NCI-H146 treated with DMSO at 0.1 percent for 48 hours (cell line): ENCODE measurements at regions not wholly inside any gene's neighbourhood (a gene's known extent, or its start where the extent isn't known, plus 50 kb on each side); places are given as distances from the start of the nearest gene placed in this dataset.
"Not testable (repeated sequence)": the region's sequence is repeated elsewhere in the genome, so short reads cannot be mapped to it uniquely, and the experiment has no call there.

Source experiments
- DNase-seq: peaks from one replicate; lab custom pipeline; 2025; ENCODE audit not compliant: unreplicated experiment; lab: John Stamatoyannopoulos, UW

DNA sequence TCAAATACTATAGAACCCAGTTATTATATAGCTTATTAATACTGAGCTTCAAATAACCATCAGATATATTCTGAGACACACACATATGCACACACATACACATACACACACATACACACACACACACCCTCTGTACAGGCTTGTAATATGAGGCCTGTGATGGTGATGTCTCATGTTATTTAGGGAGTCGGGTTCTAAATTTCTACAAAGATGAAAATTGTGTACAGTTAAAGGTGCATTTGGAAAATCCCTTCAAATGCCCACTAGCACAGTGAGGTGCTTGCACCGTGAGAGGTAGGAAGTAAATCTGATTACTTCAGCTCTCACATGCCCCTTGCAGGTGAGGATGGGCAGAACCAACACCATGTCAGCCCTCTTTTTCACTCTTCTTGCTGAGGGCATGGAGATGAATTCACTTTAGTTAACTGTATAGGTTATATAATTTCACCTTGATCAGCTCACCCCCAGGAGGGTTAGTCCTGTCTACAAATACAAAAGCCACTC, 294.5 kb upstream of the PROK2 start:
- no peak for DNase-seq

DNA sequence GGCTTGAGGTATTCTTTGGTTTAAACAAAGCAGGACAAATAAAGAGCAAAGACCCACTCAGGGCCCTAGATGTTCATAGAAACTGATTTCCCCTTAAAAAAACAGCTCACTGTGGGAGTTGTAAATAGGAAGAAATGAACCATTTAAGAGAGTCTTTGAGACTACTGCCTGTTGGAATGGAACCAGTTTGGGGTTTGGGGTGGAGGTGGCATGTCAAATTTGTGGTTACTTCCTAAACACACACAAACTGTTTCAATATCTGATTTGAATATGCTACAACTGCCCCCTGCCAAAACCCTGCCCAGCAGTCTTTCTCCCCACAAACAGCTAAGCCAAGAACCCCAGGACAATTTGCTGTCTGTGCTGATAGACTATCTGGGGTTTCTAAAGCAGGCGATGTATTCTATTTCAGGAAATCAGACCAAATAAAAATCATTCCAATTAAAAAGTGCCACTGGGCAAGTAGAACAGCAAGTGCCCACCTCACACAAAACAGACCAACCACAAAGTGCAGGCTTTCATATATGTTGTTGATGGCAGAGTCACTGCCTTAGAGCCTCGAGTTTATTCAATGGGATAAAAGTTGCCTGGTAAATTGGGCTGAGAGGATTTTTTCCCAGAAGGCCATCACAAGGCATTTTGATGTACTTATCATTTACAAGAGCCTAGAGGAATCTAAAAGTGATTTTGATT, 293.9 kb upstream of the PROK2 start:
- no peak for DNase-seq

DNA sequence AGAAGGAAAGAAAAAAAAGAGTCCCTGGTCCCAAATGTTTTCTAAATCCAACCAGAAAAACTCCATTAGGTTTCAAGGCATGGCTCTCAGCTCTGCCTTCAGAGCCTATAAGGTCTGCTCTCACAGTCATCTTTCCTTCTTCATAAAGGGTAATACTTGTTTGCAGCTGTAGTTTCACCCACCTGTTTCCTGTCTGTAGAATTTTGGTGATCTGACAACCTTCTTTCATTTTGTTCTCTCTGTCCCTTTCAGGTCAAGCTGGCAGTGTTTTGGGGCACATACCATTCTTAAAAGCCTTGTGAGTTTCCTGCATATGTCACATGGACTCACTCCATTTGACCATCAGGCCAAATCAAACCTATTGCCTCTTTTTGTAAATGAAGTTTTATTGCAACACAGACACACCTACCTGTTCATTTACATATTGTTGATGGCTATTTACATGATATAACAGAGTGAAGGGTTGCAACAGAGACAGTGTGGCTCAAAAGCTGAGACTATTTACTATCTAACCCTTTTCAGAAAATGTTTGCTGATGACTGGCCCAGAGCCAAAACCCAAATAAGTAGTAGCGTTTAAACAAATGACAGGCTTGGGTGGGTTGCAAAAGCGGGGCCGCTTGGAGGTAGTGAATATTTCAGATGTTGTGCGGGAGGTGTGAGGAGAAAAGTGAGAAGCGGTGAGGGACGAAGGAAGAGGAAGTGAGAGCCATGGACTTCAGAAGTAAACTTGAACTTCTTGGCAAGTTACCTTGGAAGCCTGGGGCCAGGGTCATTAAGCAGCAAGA, 292.7 kb upstream of the PROK2 start:
- DNase-seq: no peak

DNA sequence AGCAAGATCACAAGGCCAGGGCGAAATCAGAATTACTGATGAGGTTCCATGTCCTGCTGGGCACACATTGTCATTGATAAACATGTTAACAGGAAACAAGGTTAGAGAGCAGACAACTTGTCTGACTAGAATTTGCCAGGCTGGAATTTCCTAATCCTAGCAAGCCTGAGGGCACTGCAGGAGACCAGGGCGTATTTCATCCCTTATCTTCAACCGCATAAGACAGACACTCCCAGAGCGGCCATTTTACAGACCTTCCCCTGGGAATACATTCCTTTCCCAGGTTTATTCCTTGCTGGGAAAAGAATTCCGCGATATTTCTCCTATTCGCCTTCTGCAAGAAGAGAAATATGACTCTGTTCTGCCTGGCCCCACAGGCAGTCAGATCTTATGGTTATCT, 290.9 kb upstream of the PROK2 start:
- DNase-seq: not testable (repeated sequence)

DNA sequence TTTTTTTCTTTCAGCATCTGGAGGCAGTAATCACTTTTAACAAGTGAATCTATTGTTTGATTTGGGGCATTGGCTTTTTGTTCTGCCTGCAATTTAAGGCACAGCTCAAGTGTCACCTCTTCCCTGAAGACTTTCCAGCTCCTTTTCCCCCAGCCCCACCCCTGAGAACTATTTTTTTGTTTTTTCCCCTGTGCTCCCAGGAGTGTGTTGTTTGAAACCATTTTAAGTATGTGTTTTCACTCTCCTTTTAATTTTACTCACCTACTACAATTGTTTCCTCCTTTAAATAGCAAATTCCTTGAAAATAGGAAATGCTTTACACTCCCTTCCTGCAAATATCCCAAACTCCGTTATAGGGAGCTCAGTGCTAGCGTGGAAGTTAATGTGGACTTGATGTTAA, 286.7 kb upstream of the PROK2 start:
- no peak for DNase-seq

DNA sequence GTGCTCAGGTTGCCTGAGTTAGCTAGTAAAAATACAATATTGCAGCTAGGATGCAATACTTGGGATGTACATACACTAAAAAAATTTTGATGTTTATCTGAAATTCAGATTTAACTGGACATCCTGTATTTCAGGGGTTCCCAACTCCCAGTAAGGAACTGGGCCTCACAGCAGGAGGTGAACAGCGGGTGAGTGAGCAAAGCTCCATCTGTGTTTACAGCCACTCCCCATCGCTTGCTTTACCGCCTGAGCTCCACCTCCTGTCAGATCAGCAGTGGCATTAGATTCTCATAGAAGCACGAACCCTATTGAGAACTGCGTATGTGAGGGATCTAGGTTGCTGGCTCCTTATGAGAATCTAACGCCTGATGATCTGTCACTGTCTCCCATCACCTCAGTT, 285.1 kb upstream of the PROK2 start:
- DNase-seq: no peak

DNA sequence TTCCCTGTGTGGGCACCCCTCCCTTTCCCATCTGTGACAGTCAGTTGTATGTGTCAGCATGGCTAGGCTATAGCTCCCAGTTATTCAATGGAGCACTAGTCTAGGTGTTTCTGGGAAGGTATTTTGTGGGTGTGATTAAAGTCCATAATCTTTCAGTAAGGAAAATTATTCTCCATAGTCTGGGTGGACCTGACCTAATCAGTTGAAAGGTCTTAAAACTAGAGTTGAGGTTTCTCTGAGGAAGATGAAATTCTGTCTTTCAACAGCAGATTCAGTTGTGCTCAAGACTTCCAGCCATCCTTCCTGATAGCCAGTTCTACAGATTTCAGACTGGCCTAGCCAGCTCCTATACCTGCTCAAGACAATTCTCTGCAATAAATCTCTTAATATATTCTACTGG, 284.6 kb upstream of the PROK2 start:
- DNase-seq: no peak

DNA sequence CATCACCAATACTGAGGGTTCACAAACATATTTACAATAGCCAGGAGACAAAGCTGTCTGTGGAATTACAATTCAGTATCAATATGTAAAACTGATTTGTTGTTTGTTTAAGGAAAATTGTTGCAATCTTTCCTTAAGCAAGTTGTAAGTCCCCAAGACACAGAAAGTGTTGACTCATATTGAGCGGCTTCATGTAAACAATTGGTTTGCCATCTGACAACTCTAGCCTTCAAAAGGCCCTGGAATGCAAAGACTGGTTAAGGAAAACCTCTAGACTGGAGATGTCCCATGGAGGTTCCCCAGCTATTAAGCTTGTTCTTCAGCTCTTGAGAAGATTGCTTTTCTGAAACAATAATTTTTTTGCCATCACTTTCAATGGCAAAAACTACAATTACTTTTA, 283.7 kb upstream of the PROK2 start:
- DNase-seq: no peak

DNA sequence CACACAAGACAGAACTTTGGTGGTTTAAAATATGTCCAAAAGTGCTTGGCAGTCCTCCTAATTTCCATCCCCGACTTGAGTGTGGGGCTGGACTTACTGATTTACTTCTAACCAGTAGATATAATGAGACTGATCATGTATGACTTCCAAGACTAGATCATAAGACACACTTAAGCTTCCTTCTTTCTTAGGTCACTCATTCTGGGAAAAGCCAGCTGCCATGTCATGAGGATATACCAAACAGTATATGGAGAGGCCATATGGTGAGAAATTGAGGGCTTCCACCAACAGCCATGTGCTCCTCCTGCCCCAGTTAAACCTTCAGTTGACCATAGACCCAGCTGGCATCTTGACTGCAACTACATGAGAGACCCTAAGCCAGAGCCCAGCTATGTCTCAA, 282.8 kb upstream of the PROK2 start:
- DNase-seq: no peak

- DNase-seq: no peak
These were observed 281.1 kb upstream of the PROK2 start for GRCh38 chr3:72065872-72066641.

- DNase-seq: no peak
These were observed 280.3 kb upstream of the PROK2 start for GRCh38 chr3:72065236-72065635.

DNA sequence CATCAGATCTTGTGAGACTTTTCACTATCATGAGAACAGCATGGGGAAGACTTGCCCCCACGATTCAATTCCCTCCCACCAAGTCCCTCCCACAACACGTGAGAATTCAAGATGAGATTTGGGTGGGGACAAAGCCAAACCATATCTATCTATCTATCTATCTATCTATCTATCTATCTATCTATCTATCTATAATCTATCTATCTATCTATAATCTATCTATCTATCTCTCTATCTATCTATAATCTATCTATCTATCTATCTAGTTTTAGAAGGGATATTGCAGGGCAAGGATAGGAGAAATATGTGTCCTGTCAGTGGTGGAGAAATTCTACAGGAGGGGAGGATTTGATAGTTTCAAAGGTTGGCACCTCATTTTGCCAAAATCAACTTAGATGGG, 279.8 kb upstream of the PROK2 start:
- DNase-seq: not testable (repeated sequence)

DNA sequence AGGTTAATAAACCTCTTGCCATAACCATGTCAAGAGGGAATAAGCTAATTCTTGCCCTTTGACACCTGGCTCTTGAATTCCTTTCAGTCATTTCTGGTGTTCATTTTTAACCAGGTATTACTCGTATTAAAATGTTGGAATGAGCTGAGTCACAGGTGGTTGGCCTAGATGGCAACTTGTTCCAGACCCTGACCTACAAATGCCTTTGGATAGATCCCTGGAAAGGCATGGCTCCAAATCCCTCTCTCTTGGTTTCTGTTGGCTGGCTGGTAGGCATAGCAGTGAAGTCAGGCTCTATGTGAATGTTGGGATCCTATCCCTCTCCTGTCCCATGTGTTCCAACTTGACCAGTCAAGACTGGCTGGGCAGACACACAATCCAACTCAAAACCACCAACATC, 277.1 kb upstream of the PROK2 start:
- DNase-seq: no peak

GRCh38 chr3:72060447-72061034, 275.6 kb upstream of the PROK2 start:
- DNase-seq: no peak

GRCh38 chr3:72058493-72059081, 273.6 kb upstream of the PROK2 start:
- DNase-seq: no peak

GRCh38 chr3:72055436-72055835, 270.5 kb upstream of the PROK2 start:
- DNase-seq: no peak

GRCh38 chr3:72054976-72055375, 270.0 kb upstream of the PROK2 start:
- DNase-seq: no peak

DNA sequence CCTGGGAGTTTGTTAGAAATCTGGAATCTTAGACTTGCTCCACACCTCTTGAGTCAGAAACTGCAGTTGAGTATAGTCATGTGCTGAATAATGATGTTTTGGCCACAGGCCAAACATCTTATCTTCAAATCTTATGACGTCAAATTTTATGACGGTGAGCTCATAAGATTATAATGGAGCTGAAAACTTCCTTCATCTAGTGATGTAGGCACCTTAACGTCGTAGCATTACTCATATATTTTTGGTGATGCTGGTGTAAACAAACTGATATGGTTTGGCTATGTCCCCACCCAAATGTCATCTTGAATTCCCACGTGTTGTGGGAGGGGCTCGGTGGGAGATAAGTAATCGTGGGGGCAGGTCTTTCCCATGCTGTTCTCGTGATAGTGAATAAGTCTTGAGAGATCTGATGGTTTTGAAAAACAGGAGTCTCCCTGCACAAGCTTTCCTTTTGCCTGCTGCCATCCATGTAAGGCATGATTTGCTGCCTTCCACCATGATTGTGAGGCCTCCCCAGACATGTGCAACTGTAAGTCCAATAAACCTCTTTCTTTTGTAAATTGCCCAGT, 268.0 kb upstream of the PROK2 start:
- no peak for DNase-seq

DNA sequence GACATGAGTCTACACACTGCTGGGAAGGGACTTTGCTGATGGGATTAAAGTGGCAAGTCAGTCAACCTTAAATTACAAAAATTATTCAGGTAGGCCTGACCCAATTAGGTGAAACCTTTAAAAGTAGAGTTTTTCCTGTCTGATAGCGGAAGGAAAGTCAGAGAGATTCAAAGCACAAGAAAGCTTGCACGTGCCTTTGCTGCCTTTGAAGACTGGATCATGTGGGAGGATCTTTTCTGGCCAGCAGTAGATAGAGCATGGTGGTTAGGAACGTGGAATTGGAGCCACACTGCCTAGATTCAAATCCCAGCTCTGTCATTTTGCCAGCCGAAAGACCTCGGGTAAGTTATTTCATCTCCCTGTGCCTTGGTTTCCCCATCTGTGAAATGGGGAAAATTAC, 265.8 kb upstream of the PROK2 start:
- DNase-seq: no peak

- no peak for DNase-seq
These were observed 265.2 kb upstream of the PROK2 start for GRCh38 chr3:72050048-72050632.
